ENCODE measurements at regions not wholly inside any gene's neighbourhood (a gene's known extent, or its start where the extent isn't known, plus 50 kb on each side); places are given as distances from the start of the nearest gene placed in this dataset.

- no peak for TF ChIP-seq CTCF (IDR thresholded peaks at IDR 0.05)
- no peak for TF ChIP-seq EP300 (IDR thresholded peaks at IDR 0.05)
Observed at GRCh38 chr13:34654647-34655046, 287.4 kb upstream of the NBEA start.

All from gastroesophageal sphincter (tissue), 3 donors.